Activated CD8-positive, alpha-beta memory T cell treated with anti-CD3 and anti-CD28 coated beads, Interleukin-2, amount 50 U/mL, for 24 hours (primary cell): ENCODE measurements at regions not wholly inside any gene's neighbourhood (a gene's known extent, or its start where the extent isn't known, plus 50 kb on each side); places are given as distances from the start of the nearest gene placed in this dataset.

Experiments
- DNase-seq: peaks from one replicate; pipeline ENCODE4 v3.0.0-alpha.2; 2020; ENCODE audit errors: extremely low read depth

GRCh38 chr7:22962775-22963350 is 51.1 kb downstream of the HYCC1 start:
- DNase-seq = no peak

GRCh38 chr7:22958742-22959141 is 55.2 kb downstream of the HYCC1 start:
- no peak for DNase-seq

GRCh38 chr7:22954251-22954650 is 59.7 kb downstream of the HYCC1 start:
- DNase-seq = no peak

- DNase-seq = no peak
Measured at GRCh38 chr7:22952306-22953015, 61.5 kb downstream of the HYCC1 start.

DNA sequence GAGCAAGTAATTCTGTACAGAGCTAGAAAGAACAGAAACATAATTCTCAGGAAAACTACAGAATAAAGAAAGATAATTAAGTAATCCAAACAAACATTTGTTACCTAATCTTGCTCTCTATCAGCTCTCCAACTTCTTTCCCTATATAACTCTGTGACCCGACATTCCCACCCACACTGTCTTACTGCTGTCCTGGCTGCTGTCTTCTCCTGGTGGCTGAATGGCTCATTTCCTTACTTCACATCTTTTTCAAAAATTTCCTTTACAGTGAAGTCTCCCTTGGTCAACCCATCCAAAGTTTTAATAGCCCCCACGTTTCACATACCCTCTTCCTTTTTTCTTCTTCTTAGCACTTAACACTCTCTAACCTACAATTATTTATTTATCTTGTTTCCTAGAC is 64.0 kb downstream of the HYCC1 start:
- no peak for DNase-seq

DNA sequence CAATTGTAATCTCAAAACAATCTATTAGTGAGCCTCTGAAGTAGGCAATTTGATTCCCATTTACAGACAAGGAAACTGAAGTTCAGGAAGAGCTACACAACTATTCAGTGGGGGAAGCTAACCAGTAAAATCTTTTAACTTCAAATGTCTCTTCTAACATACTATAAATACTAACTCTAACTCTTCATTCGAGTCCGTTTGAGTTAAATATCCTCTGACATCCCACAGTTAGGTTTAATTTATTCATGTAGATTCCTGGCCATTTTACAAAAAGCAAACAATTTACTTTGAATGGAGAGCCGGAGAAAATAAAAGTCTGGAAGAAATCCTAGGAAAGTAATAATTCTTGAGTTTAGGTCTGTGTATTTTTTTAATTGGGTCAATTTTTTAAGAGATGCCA is 64.7 kb downstream of the HYCC1 start:
- DNase-seq = no peak

DNA sequence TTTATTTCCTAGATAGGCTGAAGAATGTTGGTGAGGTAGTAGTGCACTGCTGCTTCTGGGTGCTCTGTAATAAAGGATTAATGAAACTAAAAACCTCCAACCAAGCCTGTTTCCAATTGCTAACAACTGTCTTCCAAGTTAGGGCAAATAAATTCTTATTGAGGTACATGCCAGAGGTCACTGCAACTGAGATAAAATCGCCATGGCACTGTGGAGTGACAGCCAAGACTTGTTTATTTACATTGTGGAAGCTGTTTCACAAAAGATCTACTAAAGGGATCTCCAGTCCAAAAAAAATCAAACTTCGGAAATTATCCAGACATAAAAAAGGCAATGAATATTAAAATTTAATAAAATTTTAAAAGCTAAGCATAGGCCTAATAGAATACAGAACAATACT is 65.2 kb downstream of the HYCC1 start:
- no peak for DNase-seq

DNA sequence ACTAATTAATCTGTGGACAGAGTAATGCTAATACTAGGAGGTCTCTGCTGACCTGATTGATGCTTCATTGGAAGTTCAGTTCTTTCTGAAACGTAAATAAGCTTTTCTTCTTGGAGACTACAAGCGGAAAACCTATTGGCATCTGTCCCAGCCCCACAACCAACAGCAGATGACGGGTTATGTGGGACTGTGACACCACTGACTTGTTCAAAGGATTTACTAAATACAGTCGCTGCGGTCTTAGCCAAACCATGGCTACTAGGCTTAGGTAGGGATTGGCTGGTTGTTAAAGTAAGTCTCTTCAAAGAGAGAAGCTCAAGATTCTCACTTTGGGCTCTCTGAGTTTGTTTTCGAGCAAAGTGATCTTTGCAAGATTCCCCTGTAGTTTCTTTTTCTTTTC is 68.3 kb downstream of the HYCC1 start:
- no peak for DNase-seq

GRCh38 chr7:22944510-22944909 is 69.4 kb downstream of the HYCC1 start:
- DNase-seq = no peak

- no peak for DNase-seq
Measured at GRCh38 chr7:22944022-22944421, 69.9 kb downstream of the HYCC1 start.

- DNase-seq = no peak
Measured at GRCh38 chr7:22942191-22942590, 71.7 kb downstream of the HYCC1 start.

DNA sequence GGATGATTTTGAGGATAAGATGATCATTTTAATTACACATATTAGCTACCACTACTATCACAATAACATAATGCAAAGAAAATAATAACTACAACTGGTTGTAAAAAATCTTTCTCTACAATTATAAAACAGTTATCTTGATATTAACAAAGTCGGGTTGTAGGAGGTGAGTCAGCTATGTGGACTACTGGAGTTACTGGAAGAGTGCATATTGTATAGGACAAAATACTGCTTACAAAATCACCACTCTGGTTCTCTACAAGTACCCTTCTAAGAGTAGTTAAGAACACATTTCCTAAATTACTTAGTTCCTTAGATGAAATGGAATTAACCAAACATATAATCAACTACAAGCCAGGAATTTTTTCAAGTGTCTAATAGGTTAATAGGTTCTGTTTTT is 74.1 kb downstream of the HYCC1 start:
- no peak for DNase-seq

- DNase-seq = no peak
Measured at GRCh38 chr7:22937946-22938345, 76.0 kb downstream of the HYCC1 start.

GRCh38 chr7:22936246-22936645 is 77.7 kb downstream of the HYCC1 start:
- no peak for DNase-seq

GRCh38 chr7:22935269-22935668 is 78.7 kb downstream of the HYCC1 start:
- no peak for DNase-seq

DNA sequence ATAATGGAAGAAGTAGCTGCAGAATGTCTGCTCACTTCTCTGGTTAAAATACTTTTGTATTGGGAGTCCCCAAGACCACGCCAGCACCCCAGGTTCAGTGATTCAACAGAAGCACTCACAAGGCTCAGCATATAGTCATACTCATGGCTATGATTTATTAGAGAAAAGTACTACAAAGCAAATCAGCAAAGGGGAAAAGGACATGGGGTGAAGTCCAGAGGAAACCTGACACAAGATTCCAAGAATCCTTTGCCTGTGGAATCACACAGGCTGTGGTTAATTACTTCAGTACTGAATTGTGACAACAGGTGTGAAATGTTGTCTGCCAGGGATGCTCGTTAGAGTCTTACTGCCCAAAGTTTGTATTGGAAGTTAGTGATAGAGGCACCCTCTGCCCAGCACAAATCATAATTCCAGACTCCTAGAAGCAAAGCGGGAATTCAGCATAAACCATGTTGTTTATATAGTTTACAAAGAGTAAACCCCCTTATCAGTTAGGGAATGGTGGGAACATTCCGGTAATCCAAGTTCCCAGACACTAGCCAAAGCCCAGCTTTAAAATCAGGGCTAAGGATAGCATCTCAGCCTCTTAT is 79.4 kb downstream of the HYCC1 start:
- DNase-seq = no peak

- DNase-seq = no peak
Measured at GRCh38 chr7:22934023-22934422, 79.9 kb downstream of the HYCC1 start.

- no peak for DNase-seq
Measured at GRCh38 chr7:22932896-22933295, 81.0 kb downstream of the HYCC1 start.

DNA sequence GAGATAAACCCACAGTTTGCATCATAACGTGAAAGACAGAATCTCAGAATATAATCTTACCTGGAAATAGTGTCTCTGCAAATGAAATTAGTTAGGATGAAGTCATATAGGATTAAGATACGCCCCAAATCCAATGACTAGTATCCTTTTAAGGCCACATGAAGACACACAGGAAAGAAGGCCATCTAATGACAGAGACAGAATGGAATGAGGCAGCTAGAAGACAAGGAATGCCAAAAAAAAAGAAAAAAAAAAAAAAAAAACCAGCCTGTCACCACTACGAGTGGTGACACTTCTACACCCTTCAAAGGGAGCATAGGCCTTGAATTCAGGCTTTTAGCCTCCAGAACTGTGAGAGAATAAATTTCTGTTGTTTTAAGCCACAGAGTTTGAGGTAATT is 82.9 kb downstream of the HYCC1 start:
- DNase-seq = no peak

- DNase-seq = no peak
Measured at GRCh38 chr7:22922307-22922706, 91.6 kb downstream of the HYCC1 start.

GRCh38 chr7:22921386-22922086 is 92.4 kb downstream of the HYCC1 start:
- DNase-seq = no peak

GRCh38 chr7:22920672-22921071 is 93.3 kb downstream of the HYCC1 start:
- no peak for DNase-seq

DNA sequence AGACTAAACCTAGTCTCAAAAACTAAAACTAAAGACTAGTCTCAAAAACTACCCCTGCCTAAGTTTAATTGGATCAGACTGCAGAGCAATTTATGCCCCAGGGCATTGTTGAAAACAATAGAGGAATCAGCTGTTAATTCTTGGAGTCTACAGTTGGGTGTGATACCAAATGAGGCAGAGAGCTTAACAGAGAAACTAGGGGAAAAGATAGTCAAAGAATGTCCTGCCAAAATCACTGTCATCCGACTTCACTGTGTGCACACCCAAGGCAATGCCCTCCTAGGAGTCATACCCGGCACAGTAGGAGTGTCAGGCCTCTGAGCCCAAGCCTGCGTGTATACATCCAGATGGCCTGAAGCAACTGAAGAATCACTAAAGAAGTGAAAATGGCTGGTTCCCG is 90.5 kb upstream of the TOMM7 start:
- no peak for DNase-seq
